Astrocyte of the spinal cord (primary cell): ENCODE measurements at regions not wholly inside any gene's neighbourhood (a gene's known extent, or its start where the extent isn't known, plus 50 kb on each side); places are given as distances from the start of the nearest gene placed in this dataset.

Source experiments
- DNase-seq: peaks from one replicate; pipeline ENCODE4 v3.0.0; 2011; ENCODE audit warnings: low read depth, low spot score
- H3K4me3 ChIP-seq: 2 replicates; pipeline ENCODE4 v1.5.1; 2011; ENCODE audit warnings: low read depth, mild to moderate bottlenecking, low read length, moderate library complexity
- in situ Hi-C: cut with HindIII; loops from 2 replicates; pipeline ENCODE4 v1.10.0; 2017; ENCODE audit warnings: low sequenced_read_pairs
- TF ChIP-seq, protein P1 (sequence below): IDR thresholded peaks from 2 replicates; pipeline ENCODE4 v1.5.1; 2012; ENCODE audit warnings: low read depth, mild to moderate bottlenecking, low read length, inconsistent platforms

DNA sequence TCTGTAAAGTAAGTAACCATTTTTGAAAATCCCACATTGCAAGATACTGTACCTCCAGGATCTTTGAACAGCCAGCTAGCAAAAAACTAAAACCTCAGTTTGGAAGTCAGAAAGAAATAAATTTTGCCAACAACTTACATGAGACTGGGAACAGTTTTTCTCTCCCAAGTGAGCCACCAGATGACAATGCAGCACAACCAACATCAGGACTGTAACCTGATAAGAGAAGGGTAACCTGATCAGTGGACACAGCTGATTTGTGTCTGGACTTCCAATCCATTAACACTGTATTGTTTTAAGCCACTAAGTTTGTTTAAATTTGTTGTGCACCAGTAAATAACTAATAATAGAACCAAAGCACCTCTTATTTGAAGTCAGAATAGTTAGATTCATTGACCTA is 923.3 kb downstream of the FAT4 start:
- H3K4me3 ChIP-seq, result no peak overlapping the region
- TF ChIP-seq, protein P1, sequence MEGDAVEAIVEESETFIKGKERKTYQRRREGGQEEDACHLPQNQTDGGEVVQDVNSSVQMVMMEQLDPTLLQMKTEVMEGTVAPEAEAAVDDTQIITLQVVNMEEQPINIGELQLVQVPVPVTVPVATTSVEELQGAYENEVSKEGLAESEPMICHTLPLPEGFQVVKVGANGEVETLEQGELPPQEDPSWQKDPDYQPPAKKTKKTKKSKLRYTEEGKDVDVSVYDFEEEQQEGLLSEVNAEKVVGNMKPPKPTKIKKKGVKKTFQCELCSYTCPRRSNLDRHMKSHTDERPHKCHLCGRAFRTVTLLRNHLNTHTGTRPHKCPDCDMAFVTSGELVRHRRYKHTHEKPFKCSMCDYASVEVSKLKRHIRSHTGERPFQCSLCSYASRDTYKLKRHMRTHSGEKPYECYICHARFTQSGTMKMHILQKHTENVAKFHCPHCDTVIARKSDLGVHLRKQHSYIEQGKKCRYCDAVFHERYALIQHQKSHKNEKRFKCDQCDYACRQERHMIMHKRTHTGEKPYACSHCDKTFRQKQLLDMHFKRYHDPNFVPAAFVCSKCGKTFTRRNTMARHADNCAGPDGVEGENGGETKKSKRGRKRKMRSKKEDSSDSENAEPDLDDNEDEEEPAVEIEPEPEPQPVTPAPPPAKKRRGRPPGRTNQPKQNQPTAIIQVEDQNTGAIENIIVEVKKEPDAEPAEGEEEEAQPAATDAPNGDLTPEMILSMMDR, result no peak
- DNase-seq, result no peak
- in situ Hi-C loops, result no loop called here

GRCh38 chr4:126241634-126242033 is 926.9 kb downstream of the FAT4 start:
- in situ Hi-C loops, result no loop called here
- no peak overlapping the region for H3K4me3 ChIP-seq
- no peak for DNase-seq
- TF ChIP-seq, protein P1, result no peak

- in situ Hi-C loops, result no loop called here
- no peak overlapping the region for H3K4me3 ChIP-seq
- TF ChIP-seq, protein P1, result no peak
- DNase-seq, result no peak
These were observed 928.1 kb downstream of the FAT4 start for GRCh38 chr4:126242679-126243390.

GRCh38 chr4:126247409-126247808 is 932.7 kb downstream of the FAT4 start:
- in situ Hi-C loops, result no loop called here
- no peak for DNase-seq
- no peak overlapping the region for H3K4me3 ChIP-seq
- TF ChIP-seq, protein P1, result no peak

DNA sequence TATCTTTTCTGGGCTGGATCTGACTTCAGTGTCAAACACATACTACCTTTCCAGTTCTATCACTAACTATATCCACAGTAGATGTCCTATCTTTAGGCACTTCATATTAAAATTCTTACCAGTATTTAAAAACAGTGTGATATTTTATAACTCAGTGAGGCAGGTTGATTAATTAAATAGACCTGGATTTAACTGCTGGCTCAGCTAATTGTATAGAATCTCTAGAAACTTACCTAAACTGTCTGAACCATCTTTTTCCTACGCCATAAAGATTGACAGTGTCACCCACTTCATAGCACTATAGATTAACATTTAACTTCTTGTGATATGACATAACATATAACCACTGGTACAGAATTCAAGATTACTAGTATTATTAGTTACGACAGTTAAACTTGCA is 935.3 kb downstream of the FAT4 start:
- in situ Hi-C loops, result no loop called here
- no peak overlapping the region for H3K4me3 ChIP-seq
- TF ChIP-seq, protein P1, result no peak
- no peak for DNase-seq

- H3K4me3 ChIP-seq, result no peak overlapping the region
- in situ Hi-C loops, result no loop called here
- no peak for DNase-seq
- TF ChIP-seq, protein P1, result no peak
These were observed 936.4 kb downstream of the FAT4 start for GRCh38 chr4:126251169-126251568.
